ENCODE measurements at regions not wholly inside any gene's neighbourhood (a gene's known extent, or its start where the extent isn't known, plus 50 kb on each side); places are given as distances from the start of the nearest gene placed in this dataset.

GRCh38 chr5:66252849-66253248 is 108.7 kb downstream of the SREK1 start:
- H3K36me3 Mint-ChIP-seq (ENCODE audit: low read depth) = no peaks in the 10 kb centered on the region
- no peaks in the 10 kb centered on the region for H3K27me3 ChIP-seq (ENCODE audit: control insufficient read depth, insufficient read depth, low read length, poor library complexity, severe bottlenecking)
- no peak for TF ChIP-seq CTCF (conservative IDR thresholded peaks at IDR 0.05)
- H3K9ac ChIP-seq (ENCODE audit: extremely low read depth, low read length, poor library complexity, severe bottlenecking) = no peak overlapping the region
- H3K9me3 ChIP-seq (ENCODE audit: control insufficient read depth, low read length) = no peaks in the 10 kb centered on the region
- no peaks in the 10 kb centered on the region for H3K36me3 ChIP-seq (ENCODE audit: control insufficient read depth, insufficient read depth, low read length)
- H3K4me3 ChIP-seq (ENCODE audit: low read length) = no peak overlapping the region
- no peaks in the 10 kb centered on the region for H3K27me3 Mint-ChIP-seq (ENCODE audit: insufficient read depth)
- no peak overlapping the region for H3K27ac Mint-ChIP-seq
- H3K27ac ChIP-seq (ENCODE audit: low read depth, low read length) = no peak overlapping the region
- no peaks in the 10 kb centered on the region for H3K4me1 ChIP-seq (ENCODE audit: control insufficient read depth, insufficient read depth, low read length)
- no peaks in the 10 kb centered on the region for H3K9me3 Mint-ChIP-seq
- DNase-seq = no peak
- no peaks in the 10 kb centered on the region for H3K4me1 Mint-ChIP-seq
- WGBS, 2 experiments (ENCODE audit: insufficient coverage in 1 of 2, insufficient read length in 1 of 2) = 88 to 90% methylated on average over 2 to 3 of the region's 3 CpGs
- no peak overlapping the region for H3K4me3 Mint-ChIP-seq

DNA sequence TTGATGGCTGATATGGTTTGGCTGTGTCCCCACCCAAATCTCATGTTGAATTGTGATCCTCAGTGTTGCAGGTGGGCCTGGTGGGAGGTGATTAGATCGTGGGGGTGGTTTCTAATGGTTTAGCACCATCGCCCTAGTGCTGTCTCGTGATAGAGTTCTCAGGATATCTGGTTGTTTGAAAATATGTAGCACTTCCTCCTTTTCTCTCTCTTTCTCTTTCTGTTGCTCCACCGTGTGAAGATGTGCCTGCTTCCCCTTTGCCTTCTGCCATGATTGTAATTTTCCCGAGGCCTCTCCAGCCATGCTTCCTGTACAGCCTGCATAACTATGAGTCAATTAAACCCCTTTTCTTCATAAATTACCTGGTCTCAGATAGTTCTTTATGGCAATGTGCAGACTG is 111.6 kb downstream of the SREK1 start:
- Mint-ChIP-seq H3K4me3 (no peak overlapping the region), H3K27ac (no peak overlapping the region), H3K27me3 (ENCODE audit: insufficient read depth) (no peaks in the 10 kb centered on the region), H3K4me1 (no peaks in the 10 kb centered on the region), H3K9me3 (peaks cover 3% of the 10 kb centered on the region), H3K36me3 (ENCODE audit: low read depth) (no peaks in the 10 kb centered on the region)
- no peaks in the 10 kb centered on the region for H3K9me3 ChIP-seq (ENCODE audit: control insufficient read depth, low read length)
- H3K9ac ChIP-seq (ENCODE audit: extremely low read depth, low read length, poor library complexity, severe bottlenecking) = no peak overlapping the region
- no peak overlapping the region for H3K27ac ChIP-seq (ENCODE audit: low read depth, low read length)
- WGBS, 2 experiments (ENCODE audit: insufficient coverage in 1 of 2, insufficient read length in 1 of 2) = 90 to 100% methylated on average over 2 to 5 of the region's 5 CpGs
- no peak overlapping the region for H3K4me3 ChIP-seq (ENCODE audit: low read length)
- DNase-seq = no peak
- TF ChIP-seq CTCF (conservative IDR thresholded peaks at IDR 0.05) = no peak
- H3K4me1 ChIP-seq (ENCODE audit: control insufficient read depth, insufficient read depth, low read length) = no peaks in the 10 kb centered on the region
- no peaks in the 10 kb centered on the region for H3K36me3 ChIP-seq (ENCODE audit: control insufficient read depth, insufficient read depth, low read length)
- no peaks in the 10 kb centered on the region for H3K27me3 ChIP-seq (ENCODE audit: control insufficient read depth, insufficient read depth, low read length, poor library complexity, severe bottlenecking)

- TF ChIP-seq CTCF (conservative IDR thresholded peaks at IDR 0.05) = no peak
- H3K36me3 Mint-ChIP-seq (ENCODE audit: low read depth) = no peaks in the 10 kb centered on the region
- H3K27ac Mint-ChIP-seq = no peak overlapping the region
- Histone ChIP-seq H3K4me3 (ENCODE audit: low read length) (no peak overlapping the region), H3K36me3 (ENCODE audit: control insufficient read depth, insufficient read depth, low read length) (no peaks in the 10 kb centered on the region), H3K27ac (ENCODE audit: low read depth, low read length) (no peak overlapping the region), H3K9ac (ENCODE audit: extremely low read depth, low read length, poor library complexity, severe bottlenecking) (no peak overlapping the region), H3K27me3 (ENCODE audit: control insufficient read depth, insufficient read depth, low read length, poor library complexity, severe bottlenecking) (no peaks in the 10 kb centered on the region), H3K9me3 (ENCODE audit: control insufficient read depth, low read length) (no peaks in the 10 kb centered on the region), H3K4me1 (ENCODE audit: control insufficient read depth, insufficient read depth, low read length) (no peaks in the 10 kb centered on the region)
- no peaks in the 10 kb centered on the region for H3K27me3 Mint-ChIP-seq (ENCODE audit: insufficient read depth)
- no peak for DNase-seq
- no peaks in the 10 kb centered on the region for H3K9me3 Mint-ChIP-seq
- H3K4me1 Mint-ChIP-seq = no peaks in the 10 kb centered on the region
- WGBS, 2 experiments (ENCODE audit: insufficient coverage in 1 of 2, insufficient read length in 1 of 2) = 83 to 89% methylated on average over 3 to 4 of the region's 4 CpGs
- no peak overlapping the region for H3K4me3 Mint-ChIP-seq
Measured at GRCh38 chr5:66273121-66273520, 129.0 kb downstream of the SREK1 start.

Measured in endodermal cell (in vitro differentiated cells).